Mucosa of descending colon (tissue), 3 donors: ENCODE measurements at regions not wholly inside any gene's neighbourhood (a gene's known extent, or its start where the extent isn't known, plus 50 kb on each side); places are given as distances from the start of the nearest gene placed in this dataset.

ENCODE experiments used
- ATAC-seq: fragments of 200-7000 bp; cut with Tn5 transposase; one replicate; pipeline ENCODE4 v1.9.1; 2020; ENCODE audit warnings: mild to moderate bottlenecking, moderate library complexity
- DNase-seq, 3 donors: peaks; one replicate each; pipeline ENCODE4 v3.0.0-alpha.2; 2020
- H3K36me3 ChIP-seq: fragments of 200-600 bp; one replicate; pipeline ENCODE4 v1.8.0; 2021; ENCODE audit warnings: low read depth, mild to moderate bottlenecking
- H3K4me1 ChIP-seq: fragments of 200-600 bp; one replicate; pipeline ENCODE4 v1.8.0; 2021; ENCODE audit warnings: low read depth, mild to moderate bottlenecking
- H3K4me3 ChIP-seq: fragments of 200-600 bp; one replicate; pipeline ENCODE4 v1.8.0; 2021; ENCODE audit warnings: mild to moderate bottlenecking
- H3K9me3 ChIP-seq: fragments of 200-600 bp; one replicate; pipeline ENCODE4 v1.8.0; 2021; ENCODE audit warnings: mild to moderate bottlenecking
- intact Hi-C, 2 donors: fragments of 100-400 bp; cut with DNase I in 1 of 2; cut with micrococcal nuclease in 1 of 2; formaldehyde crosslinking; loops; one replicate each; pipeline versions ENCODE4 v1.11.0 to v1.11.1; 2022; cut with DNase I, micrococcal nuclease
- TF ChIP-seq, protein P1 (sequence below): fragments of 200-600 bp; IDR thresholded peaks from one replicate; pipeline ENCODE4 v1.8.0; 2022; ENCODE audit warnings: antibody characterized with exemption, mild to moderate bottlenecking
- donor health status: DM: no; HTN: no; CAD: no; lungs with moderate emphysema.
- donor health status: DM: no; HTN: no; CAD: no.
- donor health status: DM: no; HTN: yes; CAD: no.

- no peaks in the 10 kb centered on the region for H3K9me3 ChIP-seq
- no peak overlapping the region for H3K4me3 ChIP-seq
- no peaks in the 10 kb centered on the region for H3K36me3 ChIP-seq
- intact Hi-C loops: no loop called here
- TF ChIP-seq, protein P1, sequence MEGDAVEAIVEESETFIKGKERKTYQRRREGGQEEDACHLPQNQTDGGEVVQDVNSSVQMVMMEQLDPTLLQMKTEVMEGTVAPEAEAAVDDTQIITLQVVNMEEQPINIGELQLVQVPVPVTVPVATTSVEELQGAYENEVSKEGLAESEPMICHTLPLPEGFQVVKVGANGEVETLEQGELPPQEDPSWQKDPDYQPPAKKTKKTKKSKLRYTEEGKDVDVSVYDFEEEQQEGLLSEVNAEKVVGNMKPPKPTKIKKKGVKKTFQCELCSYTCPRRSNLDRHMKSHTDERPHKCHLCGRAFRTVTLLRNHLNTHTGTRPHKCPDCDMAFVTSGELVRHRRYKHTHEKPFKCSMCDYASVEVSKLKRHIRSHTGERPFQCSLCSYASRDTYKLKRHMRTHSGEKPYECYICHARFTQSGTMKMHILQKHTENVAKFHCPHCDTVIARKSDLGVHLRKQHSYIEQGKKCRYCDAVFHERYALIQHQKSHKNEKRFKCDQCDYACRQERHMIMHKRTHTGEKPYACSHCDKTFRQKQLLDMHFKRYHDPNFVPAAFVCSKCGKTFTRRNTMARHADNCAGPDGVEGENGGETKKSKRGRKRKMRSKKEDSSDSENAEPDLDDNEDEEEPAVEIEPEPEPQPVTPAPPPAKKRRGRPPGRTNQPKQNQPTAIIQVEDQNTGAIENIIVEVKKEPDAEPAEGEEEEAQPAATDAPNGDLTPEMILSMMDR: no peak
- no peaks in the 10 kb centered on the region for H3K4me1 ChIP-seq
- DNase-seq: no peak
- ATAC-seq: no peak
Measured at GRCh38 chr5:85590764-85591163, 1027.0 kb upstream of the COX7C start.

DNA sequence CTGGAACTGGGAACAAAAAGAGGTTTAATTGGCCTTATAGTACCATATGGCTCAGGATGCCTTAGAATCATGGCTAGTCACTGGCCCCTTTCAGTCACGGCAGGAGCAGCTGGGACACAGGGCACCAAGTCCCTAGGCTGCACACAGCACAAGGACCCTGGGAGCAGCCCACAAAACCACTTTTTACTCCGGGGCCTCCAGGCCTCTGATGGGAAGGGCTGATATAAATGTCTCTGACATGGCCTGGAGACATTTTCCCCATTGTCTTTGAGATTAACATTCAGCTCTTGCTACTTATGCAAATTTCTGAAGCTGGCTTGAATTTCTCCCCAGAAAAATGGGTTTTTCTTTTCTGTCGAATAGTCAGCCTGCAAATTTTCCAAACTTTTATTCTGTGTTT, 1026.4 kb upstream of the COX7C start:
- no peaks in the 10 kb centered on the region for H3K4me1 ChIP-seq
- no peaks in the 10 kb centered on the region for H3K9me3 ChIP-seq
- H3K4me3 ChIP-seq: no peak overlapping the region
- no peak for ATAC-seq
- H3K36me3 ChIP-seq: no peaks in the 10 kb centered on the region
- intact Hi-C loops: no loop called here
- no peak for DNase-seq
- TF ChIP-seq, protein P1: no peak

GRCh38 chr5:85602843-85603242, 1014.9 kb upstream of the COX7C start:
- ATAC-seq (no peak), DNase-seq (no peak)
- Histone ChIP-seq H3K9me3 (no peaks in the 10 kb centered on the region), H3K36me3 (no peaks in the 10 kb centered on the region), H3K4me1 (no peaks in the 10 kb centered on the region), H3K4me3 (no peak overlapping the region)
- intact Hi-C loops: no loop called here
- TF ChIP-seq, protein P1: no peak

- no peaks in the 10 kb centered on the region for H3K9me3 ChIP-seq
- H3K4me1 ChIP-seq: no peaks in the 10 kb centered on the region
- ATAC-seq: no peak
Measured at GRCh38 chr5:85604378-85604777, 1013.4 kb upstream of the COX7C start.

GRCh38 chr5:85604786-85605185, 1013.0 kb upstream of the COX7C start:
- intact Hi-C loops: no loop called here
- Histone ChIP-seq H3K9me3 (no peaks in the 10 kb centered on the region), H3K4me1 (no peaks in the 10 kb centered on the region), H3K36me3 (no peaks in the 10 kb centered on the region), H3K4me3 (no peak overlapping the region)
- ATAC-seq (no peak), DNase-seq (no peak)
- TF ChIP-seq, protein P1: no peak

More at GRCh38 chr5:85604378-85604777, 1013.4 kb upstream of the COX7C start:
- Histone ChIP-seq H3K36me3 (no peaks in the 10 kb centered on the region), H3K4me3 (no peak overlapping the region)
- DNase-seq: no peak
- intact Hi-C loops: no loop called here
- TF ChIP-seq, protein P1: no peak

- TF ChIP-seq, protein P1: no peak
- Histone ChIP-seq H3K4me1 (no peaks in the 10 kb centered on the region), H3K36me3 (no peaks in the 10 kb centered on the region), H3K9me3 (no peaks in the 10 kb centered on the region), H3K4me3 (no peak overlapping the region)
- no peak for ATAC-seq
- intact Hi-C loops: no loop called here
- no peak for DNase-seq
Measured at GRCh38 chr5:85605381-85605780, 1012.4 kb upstream of the COX7C start.
